IMR-90 (cell line): ENCODE measurements at regions not wholly inside any gene's neighbourhood (a gene's known extent, or its start where the extent isn't known, plus 50 kb on each side); places are given as distances from the start of the nearest gene placed in this dataset.

Experiments used
- ATAC-seq: fragments of 200-7000 bp; cut with Tn5 transposase; 2 replicates; pipeline ENCODE4 v1.9.1; 2020; ENCODE audit warnings: low read depth, mild to moderate bottlenecking, moderate library complexity
- BruUV-seq: library from RNA; stranded (reverse); fragments of 400-500 nt; replicated peaks from 2 replicates; lab custom pipeline; 2021; lab: Mats Ljungman, UMichigan
- CTCF ChIA-PET: fragments of 300-600 bp; formaldehyde crosslinking; extraction: SDS; loops from one replicate; lab custom pipeline; 2021; ENCODE audit warnings: antibody characterized with exemption; lab: Yijun Ruan, JAX
- POLR2A ChIA-PET: fragments of 300-600 bp; sonication (Branson Sonifier 250); formaldehyde crosslinking; loops from one replicate; lab custom pipeline; 2022; ENCODE audit warnings: antibody characterized with exemption; ENCODE audit not compliant: unreplicated experiment; lab: Charles Lee
- DNase-seq: peaks from one replicate; pipeline ENCODE4 v3.0.0; 2013
- H2AFZ ChIP-seq: replicated peaks from 2 replicates; pipeline ENCODE3; 2013; ENCODE audit warnings: low read length, mild to moderate bottlenecking; ENCODE audit not compliant: poor library complexity
- H2AK5ac ChIP-seq: 2 replicates; pipeline ENCODE4 v1.6.1; 2013; ENCODE audit warnings: low read depth, low read length, inconsistent platforms
- H2AK9ac ChIP-seq: replicated peaks from 2 replicates; pipeline ENCODE3; 2013; ENCODE audit warnings: mild to moderate bottlenecking, low read depth, low read length, moderate library complexity; ENCODE audit not compliant: poor library complexity
- H2BK120ac ChIP-seq: 2 replicates; pipeline ENCODE4 v1.6.1; 2013; ENCODE audit warnings: low read depth, low read length, inconsistent platforms
- H2BK15ac ChIP-seq: 3 replicates; pipeline ENCODE4 v1.6.1; 2013; ENCODE audit warnings: low read depth, low read length, inconsistent platforms
- H2BK20ac ChIP-seq: 2 replicates; pipeline ENCODE4 v1.6.1; 2013; ENCODE audit warnings: low read depth, mild to moderate bottlenecking, inconsistent platforms, low read length, moderate library complexity
- H2BK5ac ChIP-seq: 2 replicates; pipeline ENCODE4 v1.6.1; 2013; ENCODE audit warnings: mild to moderate bottlenecking, low read depth, low read length, inconsistent platforms; ENCODE audit not compliant: poor library complexity, severe bottlenecking
- H3K14ac ChIP-seq: replicated peaks from 2 replicates; pipeline ENCODE4 v1.6.1; 2013; ENCODE audit warnings: low read depth, low read length, inconsistent platforms
- H3K18ac ChIP-seq: 2 replicates; pipeline ENCODE4 v1.6.1; 2013; ENCODE audit warnings: low read depth, low read length, control low read depth
- H3K23ac ChIP-seq: 2 replicates; pipeline ENCODE4 v1.6.1; 2013; ENCODE audit warnings: low read depth, low read length, inconsistent platforms
- H3K27ac ChIP-seq: 2 replicates; pipeline ENCODE4 v1.5.1; 2013; ENCODE audit warnings: mild to moderate bottlenecking, control low read depth, low read length; ENCODE audit not compliant: insufficient read depth
- H3K27me3 ChIP-seq: 2 replicates; pipeline ENCODE4 v1.6.1; 2013; ENCODE audit warnings: low read length; ENCODE audit not compliant: control insufficient read depth, insufficient read depth
- H3K36me3 ChIP-seq: 2 replicates; pipeline ENCODE4 v1.6.1; 2013; ENCODE audit warnings: low read length, mixed read lengths; ENCODE audit not compliant: control insufficient read depth, insufficient read depth
- H3K4ac ChIP-seq: 2 replicates; pipeline ENCODE4 v1.6.1; 2013; ENCODE audit warnings: low read depth, low read length, inconsistent platforms
- H3K4me1 ChIP-seq: 2 replicates; pipeline ENCODE4 v1.6.1; 2013; ENCODE audit warnings: low read length, mixed read lengths; ENCODE audit not compliant: control insufficient read depth, insufficient read depth
- H3K4me2 ChIP-seq: 2 replicates; pipeline ENCODE4 v1.6.1; 2013; ENCODE audit warnings: low read depth, mild to moderate bottlenecking, control low read depth, low read length, moderate library complexity
- H3K4me3 ChIP-seq: 2 replicates; pipeline ENCODE4 v1.5.1; 2013; ENCODE audit warnings: low read depth, mild to moderate bottlenecking, control low read depth, low read length, moderate library complexity; ENCODE audit not compliant: insufficient read depth
- H3K56ac ChIP-seq: 2 replicates; pipeline ENCODE4 v1.6.1; 2013; ENCODE audit warnings: low read length, inconsistent platforms; ENCODE audit not compliant: insufficient read depth; ENCODE audit errors: extremely low read depth
- H3K79me1 ChIP-seq, 2 experiments: 2 replicates each; pipeline ENCODE4 v1.6.1; 2013; ENCODE audit warnings: low read length in 2 of 2, inconsistent platforms in 1 of 2, low read depth in 1 of 2
- H3K9ac ChIP-seq: 2 replicates; pipeline ENCODE4 v1.6.1; 2013; ENCODE audit warnings: low read depth, low read length, control low read depth
- H3K9me1 ChIP-seq: 2 replicates; pipeline ENCODE4 v1.6.1; 2013; ENCODE audit warnings: low read length, inconsistent platforms; ENCODE audit not compliant: insufficient read depth
- H3K9me3 ChIP-seq: 2 replicates; pipeline ENCODE4 v1.6.1; 2013; ENCODE audit warnings: low read length; ENCODE audit not compliant: control insufficient read depth, insufficient read depth
- H4K20me1 ChIP-seq: 2 replicates; pipeline ENCODE4 v1.6.1; 2013; ENCODE audit warnings: low read length, inconsistent platforms; ENCODE audit not compliant: insufficient read depth
- H4K5ac ChIP-seq: 2 replicates; pipeline ENCODE4 v1.6.1; 2013; ENCODE audit warnings: mild to moderate bottlenecking, low read depth, low read length, control low read depth
- H4K8ac ChIP-seq, 2 experiments: 2 replicates each; pipeline ENCODE4 v1.6.1; 2013; ENCODE audit warnings: low read depth in 2 of 2, low read length in 2 of 2, control low read depth in 1 of 2, inconsistent platforms in 1 of 2
- H4K91ac ChIP-seq: 2 replicates; pipeline ENCODE4 v1.6.1; 2013; ENCODE audit warnings: low read depth, low read length, inconsistent platforms; ENCODE audit not compliant: insufficient read depth
- CEBPB ChIP-seq: IDR thresholded peaks from 2 replicates; pipeline ENCODE4 v1.6.1; 2012; ENCODE audit warnings: low read depth, low read length, improper control_type of control experiment
- FOS ChIP-seq: fragments of 150-350 bp; IDR thresholded peaks from 2 replicates; pipeline ENCODE4 v1.6.1; 2016; ENCODE audit warnings: low read depth, low read length
- MAFK ChIP-seq: IDR thresholded peaks from 2 replicates; pipeline ENCODE4 v1.6.1; 2012; ENCODE audit warnings: low read depth, low read length, improper control_type of control experiment
- RCOR1 ChIP-seq: IDR thresholded peaks from 2 replicates; pipeline ENCODE4 v1.6.1; 2012; ENCODE audit warnings: mild to moderate bottlenecking, low read length, improper control_type of control experiment; ENCODE audit not compliant: insufficient replicate concordance
- WGBS, 2 experiments: methylation state at CpG; one replicate each; pipeline versions ENCODE4 v1.1.5 to v1.1.7; 2013; ENCODE audit warnings: missing lambda C conversion rate in 2 of 2; ENCODE audit not compliant: insufficient read length in 1 of 2; ENCODE audit errors: extremely low coverage in 2 of 2; 5-methylcytosine and 5-hydroxymethylcytosine counted together
- dilution Hi-C: fragments of 300-500 bp; cut with HindIII; formaldehyde crosslinking; loops from one replicate; pipeline ENCODE4 v1.14.3; 2018; ENCODE audit warnings: low sequenced_read_pairs; ENCODE audit not compliant: unreplicated experiment
- in situ Hi-C: fragments of 300-500 bp; cut with MboI; formaldehyde crosslinking; loops from 3 replicates; pipeline ENCODE4 v1.14.3; 2019; ENCODE audit warnings: low sequenced_read_pairs, inconsistent platforms, mixed read lengths
- intact Hi-C: fragments of 100-400 bp; cut with micrococcal nuclease; formaldehyde crosslinking; loops from 2 replicates; pipeline ENCODE4 v1.10.0; 2022
- TF ChIP-seq, protein P1 (sequence below): fragments of 150-350 bp; IDR thresholded peaks from 2 replicates; pipeline ENCODE4 v1.6.1; 2017; ENCODE audit warnings: mild to moderate bottlenecking, antibody characterized with exemption, low read length, low read depth

DNA sequence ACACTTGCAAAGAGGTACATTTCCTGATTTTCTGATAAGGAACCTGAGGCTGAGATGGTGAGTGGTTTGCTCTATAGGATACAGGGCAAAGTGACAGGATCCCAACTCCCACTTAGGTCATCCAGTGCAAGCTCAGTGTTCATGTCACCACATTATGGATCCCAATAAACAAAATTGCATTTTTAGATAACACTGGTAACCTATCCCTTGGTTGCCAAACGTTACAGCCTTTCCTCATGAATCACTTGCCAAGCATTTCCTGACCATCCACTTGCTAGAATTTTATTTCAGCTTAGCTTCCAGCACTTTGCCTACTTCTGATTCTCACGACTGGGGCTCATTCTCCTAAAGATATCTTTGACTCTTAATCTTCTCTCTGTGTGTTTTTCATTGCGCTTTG is 131.4 kb upstream of the ODAD2 start:
- H3K9ac ChIP-seq, result no peak overlapping the region; the same call in 1 of the 2 replicates

More for the DNA sequence above, 131.4 kb upstream of the ODAD2 start:
- Histone ChIP-seq H3K4me1 (no peaks in the 10 kb centered on the region; the same call in 1 of the 2 replicates), H3K14ac (peak overlapping the region; percentile 74), H2AFZ (no peak overlapping the region), H2BK120ac (peak overlapping the region; percentile 95), H2BK15ac (peak overlapping the region; percentile 37; the same call in 2 of the 3 replicates), H4K8ac (peak overlapping the region in 1 of 2 experiments; percentile 85; a peak in 2 of 4 replicates), H3K27ac (no peak overlapping the region), H2BK5ac (peak overlapping the region; percentile 91), H4K20me1 (no peaks in the 10 kb centered on the region), H3K4ac (peak overlapping the region; percentile 73), H3K9me3 (no peaks in the 10 kb centered on the region), H3K4me2 (peak overlapping the region; percentile 68; the same call in 1 of the 2 replicates), H2BK20ac (peak overlapping the region; percentile 92), H3K56ac (peak overlapping the region; percentile 66; the same call in 1 of the 2 replicates), H2AK9ac (peak overlapping the region; percentile 52), H3K27me3 (no peaks in the 10 kb centered on the region), H3K79me1 (no peaks in the 10 kb centered on the region), H4K5ac (no peak overlapping the region), H3K23ac (peak overlapping the region; percentile 92; the same call in 1 of the 2 replicates), H3K4me3 (no peak overlapping the region), H3K9me1 (0 out of 2 replicates have a peak, but pooled peaks cover 3% of the 10 kb centered on the region), H3K18ac (peak overlapping the region; percentile 5; the same call in 1 of the 2 replicates), H3K36me3 (no peaks in the 10 kb centered on the region), H2AK5ac (peak overlapping the region; percentile 86; the same call in 1 of the 2 replicates), H4K91ac (peak overlapping the region; percentile 30)
- DNase-seq (peak; percentile 75), ATAC-seq (peak; percentile 87)
- dilution Hi-C loops (no loop called here), intact Hi-C loops (no loop called here), in situ Hi-C loops (no loop called here)
- POLR2A ChIA-PET, result no interaction called here
- no TSS peak for BruUV-seq
- WGBS, 2 experiments, result 0% methylated on average over 2 of the region's 3 CpGs; no CpG with 5 or more reads in 1 of the 2 experiments
- peak; percentile 31 for TF ChIP-seq RCOR1
- TF ChIP-seq FOS, result 0 out of 2 replicates have a peak, but pooled peaks have one; percentile 47
- TF ChIP-seq MAFK, result no peak
- TF ChIP-seq, protein P1, sequence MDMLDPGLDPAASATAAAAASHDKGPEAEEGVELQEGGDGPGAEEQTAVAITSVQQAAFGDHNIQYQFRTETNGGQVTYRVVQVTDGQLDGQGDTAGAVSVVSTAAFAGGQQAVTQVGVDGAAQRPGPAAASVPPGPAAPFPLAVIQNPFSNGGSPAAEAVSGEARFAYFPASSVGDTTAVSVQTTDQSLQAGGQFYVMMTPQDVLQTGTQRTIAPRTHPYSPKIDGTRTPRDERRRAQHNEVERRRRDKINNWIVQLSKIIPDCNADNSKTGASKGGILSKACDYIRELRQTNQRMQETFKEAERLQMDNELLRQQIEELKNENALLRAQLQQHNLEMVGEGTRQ, result no peak
- peak; percentile 85 for TF ChIP-seq CEBPB
- CTCF ChIA-PET, result interaction anchor here (0.6 kb wide), 1 partner anchor 91 kb away, joined by 3 read pairs; no protein-coding TSS in a partner anchor
